HEK293T (cell line): ENCODE measurements at regions not wholly inside any gene's neighbourhood (a gene's known extent, or its start where the extent isn't known, plus 50 kb on each side); places are given as distances from the start of the nearest gene placed in this dataset.

ENCODE experiments used
- BHLHE40 ChIP-seq: fragments of 450-650 bp; IDR thresholded peaks from 2 replicates; pipeline ENCODE4 v1.6.1; 2016; ENCODE audit warnings: mild to moderate bottlenecking, moderate library complexity, borderline replicate concordance
- ELF4 ChIP-seq: fragments of 450-650 bp; IDR thresholded peaks from 2 replicates; pipeline ENCODE4 v1.6.1; 2017; ENCODE audit warnings: antibody characterized with exemption
- FOXA1 ChIP-seq: fragments of 450-650 bp; IDR thresholded peaks from 2 replicates; pipeline ENCODE4 v1.6.1; 2016; ENCODE audit warnings: mild to moderate bottlenecking
- HDGF ChIP-seq: fragments of 450-650 bp; IDR thresholded peaks from 2 replicates; pipeline ENCODE4 v1.6.1; 2017; ENCODE audit warnings: antibody characterized with exemption, borderline replicate concordance
- SUZ12 ChIP-seq: fragments of 450-650 bp; IDR thresholded peaks from 2 replicates; pipeline ENCODE4 v1.6.1; 2016; ENCODE audit warnings: mild to moderate bottlenecking

GRCh38 chr18:45444040-45444439 is 171.2 kb upstream of the SLC14A2 start:
- TF ChIP-seq HDGF = no peak
- no peak for TF ChIP-seq FOXA1
- no peak for TF ChIP-seq ELF4
- no peak for TF ChIP-seq BHLHE40
- TF ChIP-seq SUZ12 = no peak
